CD4-positive, alpha-beta T cell (primary cell): ENCODE measurements at regions not wholly inside any gene's neighbourhood (a gene's known extent, or its start where the extent isn't known, plus 50 kb on each side); places are given as distances from the start of the nearest gene placed in this dataset.

Experiments
- ATAC-seq: fragments of 200-7000 bp; cut with Tn5 transposase; one replicate; pipeline ENCODE4 v1.10.0; 2022; ENCODE audit warnings: mild to moderate bottlenecking; ENCODE audit not compliant: poor library complexity
- CTCF ChIA-PET: fragments of 350-600 bp; sonication (Branson Sonifier 250); formaldehyde crosslinking; loops from one replicate; lab custom pipeline; 2021; ENCODE audit warnings: antibody characterized with exemption, inconsistent platforms; lab: Charles Lee
- POLR2A ChIA-PET: fragments of 350-600 bp; sonication (Branson Sonifier 250); formaldehyde crosslinking; loops from one replicate; lab custom pipeline; 2021; ENCODE audit warnings: antibody characterized with exemption, inconsistent platforms; lab: Charles Lee
- DNase-seq, 14 experiments: peaks; one replicate each; pipeline ENCODE4 v3.0.0-alpha.2; 2013 to 2020; ENCODE audit warnings: mixed read lengths in 2 of 14
- H3K27ac ChIP-seq, 2 donors: one replicate each; pipeline versions ENCODE4 v1.5.1 to v1.7.0; 2013; ENCODE audit warnings: low read length in 2 of 2, low read depth in 1 of 2, mild to moderate bottlenecking in 1 of 2
- H3K27me3 ChIP-seq, 2 experiments: 1 replicate in 1 of 2; 2 replicates in 1 of 2; pipeline versions ENCODE4 v1.6.1 to v1.7.0; 2013; ENCODE audit warnings: low read length in 2 of 2, control low read depth in 1 of 2, mild to moderate bottlenecking in 1 of 2, moderate library complexity in 1 of 2; ENCODE audit not compliant: insufficient read depth in 2 of 2, control insufficient read depth in 1 of 2
- H3K36me3 ChIP-seq: one replicate; pipeline ENCODE4 v1.6.1; 2013; ENCODE audit warnings: low read length, control low read depth; ENCODE audit not compliant: insufficient read depth
- H3K4me1 ChIP-seq: one replicate; pipeline ENCODE4 v1.6.1; 2013; ENCODE audit warnings: low read length, control low read depth; ENCODE audit not compliant: insufficient read depth
- H3K4me3 ChIP-seq: one replicate; pipeline ENCODE4 v1.5.1; 2013; ENCODE audit warnings: mild to moderate bottlenecking, low read length, moderate library complexity
- H3K9me3 ChIP-seq, 2 experiments: 1 replicate in 1 of 2; 2 replicates in 1 of 2; pipeline versions ENCODE4 v1.6.1 to v1.7.0; 2013; ENCODE audit warnings: low read length in 2 of 2, mild to moderate bottlenecking in 2 of 2, control low read depth in 1 of 2, moderate library complexity in 1 of 2; ENCODE audit not compliant: control insufficient read depth in 1 of 2, insufficient read depth in 1 of 2
- H3K27ac Mint-ChIP-seq: one replicate; pipeline ENCODE4 v1.8.0; 2020; ENCODE audit warnings: mixed read lengths
- H3K27me3 Mint-ChIP-seq: one replicate; pipeline ENCODE4 v1.8.0; 2021; ENCODE audit warnings: mixed read lengths
- H3K36me3 Mint-ChIP-seq: one replicate; pipeline ENCODE4 v1.8.0; 2021; ENCODE audit warnings: low read depth, mixed read lengths
- H3K4me1 Mint-ChIP-seq: one replicate; pipeline ENCODE4 v1.8.0; 2021; ENCODE audit warnings: low read depth, mixed read lengths
- H3K4me3 Mint-ChIP-seq: one replicate; pipeline ENCODE4 v1.8.0; 2020; ENCODE audit warnings: mild to moderate bottlenecking, mixed read lengths
- H3K9me3 Mint-ChIP-seq: one replicate; pipeline ENCODE4 v1.8.0; 2020; ENCODE audit warnings: mixed read lengths
- CTCF ChIP-seq: fragments of 200-600 bp; IDR thresholded peaks from one replicate; pipeline ENCODE4 v1.8.0; 2022; ENCODE audit warnings: antibody characterized with exemption, mild to moderate bottlenecking
- intact Hi-C, 2 experiments: fragments of 100-400 bp; cut with DNase I in 1 of 2; cut with micrococcal nuclease in 1 of 2; formaldehyde crosslinking; loops; one replicate each; pipeline versions ENCODE4 v1.15.1 to v1.9.0; 2023 to 2025; cut with DNase I, micrococcal nuclease

- H3K27ac ChIP-seq: no peak overlapping the region
- no peak overlapping the region for H3K4me3 ChIP-seq
- peaks cover 0 to 2% of the 10 kb centered on the region in 2 experiments for H3K9me3 ChIP-seq
- H3K36me3 ChIP-seq: no peaks in the 10 kb centered on the region
- ChIA-PET CTCF (no interaction called here), POLR2A (no interaction called here)
- H3K4me1 ChIP-seq: no peaks in the 10 kb centered on the region
- Mint-ChIP-seq H3K4me1 (no peaks in the 10 kb centered on the region), H3K27ac (no peak overlapping the region), H3K9me3 (peaks cover 10% of the 10 kb centered on the region), H3K27me3 (no peaks in the 10 kb centered on the region), H3K4me3 (no peak overlapping the region), H3K36me3 (no peaks in the 10 kb centered on the region)
- DNase-seq (no peak), ATAC-seq (no peak)
- no peak for TF ChIP-seq CTCF
- H3K27me3 ChIP-seq: no peaks in the 10 kb centered on the region
- intact Hi-C loops: no loop called here
Measured at GRCh38 chr9:106644661-106645060, 218.3 kb upstream of the ZNF462 start.

- intact Hi-C loops: no loop called here
- no peak overlapping the region for H3K4me3 Mint-ChIP-seq
- peaks cover 7% of the 10 kb centered on the region for H3K9me3 Mint-ChIP-seq
- TF ChIP-seq CTCF: no peak
- peaks cover 0 to 4% of the 10 kb centered on the region in 2 experiments for H3K9me3 ChIP-seq
- no peaks in the 10 kb centered on the region for H3K36me3 Mint-ChIP-seq
- ChIA-PET CTCF (no interaction called here), POLR2A (no interaction called here)
- no peak for DNase-seq
- no peak overlapping the region for H3K27ac Mint-ChIP-seq
- ATAC-seq: no peak
- no peaks in the 10 kb centered on the region for H3K27me3 ChIP-seq
- H3K4me1 Mint-ChIP-seq: no peaks in the 10 kb centered on the region
- no peak overlapping the region for H3K4me3 ChIP-seq
- no peak overlapping the region for H3K27ac ChIP-seq
- H3K4me1 ChIP-seq: no peaks in the 10 kb centered on the region
- no peaks in the 10 kb centered on the region for H3K27me3 Mint-ChIP-seq
- H3K36me3 ChIP-seq: no peaks in the 10 kb centered on the region
Measured at GRCh38 chr9:106648799-106649198, 214.2 kb upstream of the ZNF462 start.

- Histone ChIP-seq H3K4me3 (no peak overlapping the region), H3K9me3 (peaks cover 0 to 4% of the 10 kb centered on the region in 2 experiments), H3K4me1 (no peaks in the 10 kb centered on the region), H3K36me3 (no peaks in the 10 kb centered on the region), H3K27me3 (no peaks in the 10 kb centered on the region), H3K27ac (no peak overlapping the region)
- no peak for TF ChIP-seq CTCF
- Mint-ChIP-seq H3K4me3 (no peak overlapping the region), H3K36me3 (no peaks in the 10 kb centered on the region), H3K27me3 (no peaks in the 10 kb centered on the region), H3K9me3 (peaks cover 11% of the 10 kb centered on the region), H3K27ac (no peak overlapping the region), H3K4me1 (no peaks in the 10 kb centered on the region)
- intact Hi-C loops: no loop called here
- POLR2A ChIA-PET: no interaction called here
- ATAC-seq (no peak), DNase-seq (no peak)
- CTCF ChIA-PET: no interaction called here
Measured at GRCh38 chr9:106649664-106650063, 213.3 kb upstream of the ZNF462 start.
